Calu3 (cell line): ENCODE measurements at regions not wholly inside any gene's neighbourhood (a gene's known extent, or its start where the extent isn't known, plus 50 kb on each side); places are given as distances from the start of the nearest gene placed in this dataset.

ENCODE experiments used
- BruUV-seq: library from RNA; stranded (reverse); fragments of 400-500 nt; replicated peaks from 2 replicates; lab custom pipeline; 2021; lab: Mats Ljungman, UMichigan
- CTCF ChIA-PET: fragments of 300-600 bp; sonication (Branson Sonifier 250); formaldehyde crosslinking; loops from one replicate; lab custom pipeline; 2022; ENCODE audit warnings: antibody characterized with exemption; lab: Charles Lee
- DNase-seq: peaks from one replicate; pipeline ENCODE4 v3.0.0; 2022
- H3K27ac Mint-ChIP-seq: one replicate; pipeline ENCODE4 v1.8.0; 2022; ENCODE audit warnings: mixed read lengths; ENCODE audit not compliant: unreplicated experiment
- H3K27me3 Mint-ChIP-seq: one replicate; pipeline ENCODE4 v1.8.0; 2022; ENCODE audit warnings: mixed read lengths; ENCODE audit not compliant: unreplicated experiment
- H3K36me3 Mint-ChIP-seq: one replicate; pipeline ENCODE4 v1.8.0; 2022; ENCODE audit warnings: mild to moderate bottlenecking, moderate library complexity, mixed read lengths; ENCODE audit not compliant: insufficient read depth, unreplicated experiment
- H3K4me1 Mint-ChIP-seq: one replicate; pipeline ENCODE4 v1.8.0; 2022; ENCODE audit warnings: mild to moderate bottlenecking, low read depth, mixed read lengths; ENCODE audit not compliant: unreplicated experiment
- H3K4me3 Mint-ChIP-seq: one replicate; pipeline ENCODE4 v1.8.0; 2022; ENCODE audit warnings: mild to moderate bottlenecking, low read depth, moderate library complexity, mixed read lengths; ENCODE audit not compliant: unreplicated experiment
- H3K9me3 Mint-ChIP-seq: one replicate; pipeline ENCODE4 v1.8.0; 2022; ENCODE audit warnings: low read depth, mixed read lengths; ENCODE audit not compliant: unreplicated experiment
- CTCF ChIP-seq: fragments of 200-600 bp; IDR thresholded peaks from one replicate; pipeline ENCODE4 v1.8.0; 2022; ENCODE audit warnings: antibody characterized with exemption; ENCODE audit not compliant: unreplicated experiment
- intact Hi-C: fragments of 100-400 bp; cut with micrococcal nuclease; formaldehyde crosslinking; loops from one replicate; pipeline ENCODE4 v1.10.0; 2022; ENCODE audit not compliant: unreplicated experiment

GRCh38 chr7:118452128-118452527 lies 227.6 kb downstream of the ANKRD7 start:
- no peak for DNase-seq
- H3K4me1 Mint-ChIP-seq = no peaks in the 10 kb centered on the region
- no peaks in the 10 kb centered on the region for H3K27me3 Mint-ChIP-seq
- CTCF ChIA-PET = no interaction called here
- BruUV-seq = no TSS peak
- no peaks in the 10 kb centered on the region for H3K36me3 Mint-ChIP-seq
- no peak overlapping the region for H3K27ac Mint-ChIP-seq
- H3K4me3 Mint-ChIP-seq = no peak overlapping the region
- no peaks in the 10 kb centered on the region for H3K9me3 Mint-ChIP-seq
- TF ChIP-seq CTCF = no peak
- intact Hi-C loops = no loop called here

GRCh38 chr7:118467381-118467780 lies 242.9 kb downstream of the ANKRD7 start:
- Mint-ChIP-seq H3K36me3 (no peaks in the 10 kb centered on the region), H3K4me3 (no peak overlapping the region), H3K27me3 (no peaks in the 10 kb centered on the region), H3K27ac (no peak overlapping the region), H3K9me3 (no peaks in the 10 kb centered on the region), H3K4me1 (no peaks in the 10 kb centered on the region)
- BruUV-seq = no TSS peak
- no peak for TF ChIP-seq CTCF
- DNase-seq = no peak
- CTCF ChIA-PET = no interaction called here
- intact Hi-C loops = no loop called here

- TF ChIP-seq CTCF = no peak
- no peaks in the 10 kb centered on the region for H3K36me3 Mint-ChIP-seq
- no peaks in the 10 kb centered on the region for H3K9me3 Mint-ChIP-seq
- intact Hi-C loops = no loop called here
- no peaks in the 10 kb centered on the region for H3K4me1 Mint-ChIP-seq
- DNase-seq = no peak
- no peak overlapping the region for H3K27ac Mint-ChIP-seq
- CTCF ChIA-PET = no interaction called here
- H3K4me3 Mint-ChIP-seq = no peak overlapping the region
- BruUV-seq = no TSS peak
- H3K27me3 Mint-ChIP-seq = no peaks in the 10 kb centered on the region
Observed at GRCh38 chr7:118472581-118472980, 248.1 kb downstream of the ANKRD7 start.

DNA sequence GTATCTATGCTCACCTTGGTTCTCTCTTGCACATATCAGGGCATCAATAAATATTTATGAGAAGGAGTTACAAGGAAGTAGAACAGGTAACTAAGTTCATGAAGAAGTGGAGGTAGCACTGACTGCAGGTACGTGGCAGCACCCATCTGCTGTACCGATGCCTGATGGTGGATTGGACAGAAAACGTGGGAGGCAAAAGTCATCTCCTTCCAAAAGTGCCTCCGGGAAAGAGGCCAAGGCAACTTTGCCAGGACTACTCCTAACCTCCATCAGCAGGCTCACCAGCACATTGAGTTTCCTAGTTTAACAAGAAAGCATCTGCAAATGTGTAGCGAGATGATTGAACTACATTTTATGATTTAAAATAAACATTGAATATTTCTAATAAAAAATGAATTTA lies 248.8 kb downstream of the ANKRD7 start:
- CTCF ChIA-PET = no interaction called here
- Mint-ChIP-seq H3K4me1 (no peaks in the 10 kb centered on the region), H3K27ac (no peak overlapping the region), H3K4me3 (no peak overlapping the region), H3K27me3 (no peaks in the 10 kb centered on the region), H3K36me3 (no peaks in the 10 kb centered on the region), H3K9me3 (no peaks in the 10 kb centered on the region)
- BruUV-seq = no TSS peak
- DNase-seq = no peak
- no peak for TF ChIP-seq CTCF
- intact Hi-C loops = no loop called here

GRCh38 chr7:118476036-118476435 lies 251.5 kb downstream of the ANKRD7 start:
- CTCF ChIA-PET = no interaction called here
- Mint-ChIP-seq H3K4me1 (no peaks in the 10 kb centered on the region), H3K9me3 (no peaks in the 10 kb centered on the region), H3K36me3 (no peaks in the 10 kb centered on the region), H3K4me3 (no peak overlapping the region), H3K27me3 (no peaks in the 10 kb centered on the region), H3K27ac (no peak overlapping the region)
- TF ChIP-seq CTCF = no peak
- intact Hi-C loops = no loop called here
- DNase-seq = no peak
- no TSS peak for BruUV-seq
